ENCODE measurements at regions not wholly inside any gene's neighbourhood (a gene's known extent, or its start where the extent isn't known, plus 50 kb on each side); places are given as distances from the start of the nearest gene placed in this dataset.

- DNase-seq (ENCODE audit: low spot score in 2 of 2) (no peak), FAIRE-seq (no peak)
Observed at GRCh38 chr11:112792070-112792469, 169.2 kb upstream of the NCAM1 start.

DNA sequence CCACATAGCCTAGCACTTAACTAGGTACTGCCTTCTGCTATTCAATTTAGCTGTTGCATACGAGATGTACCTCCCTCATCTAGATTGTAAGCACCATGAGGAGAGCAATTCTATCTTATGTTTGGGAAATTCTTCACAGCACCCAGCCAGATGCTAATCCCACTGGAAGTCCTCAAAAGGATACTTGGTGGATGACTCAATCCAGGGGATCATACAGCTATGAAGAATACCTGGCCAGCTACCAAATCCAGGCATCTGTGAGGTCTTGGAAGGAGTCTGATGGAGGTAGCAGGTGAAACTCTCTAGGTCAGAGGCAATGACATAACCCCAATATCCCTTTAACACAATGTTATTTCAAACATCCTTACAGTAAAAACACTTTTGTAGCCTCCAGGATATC, 167.8 kb upstream of the NCAM1 start:
- DNase-seq (ENCODE audit: low spot score in 2 of 2) = no peak
- FAIRE-seq = no peak

DNA sequence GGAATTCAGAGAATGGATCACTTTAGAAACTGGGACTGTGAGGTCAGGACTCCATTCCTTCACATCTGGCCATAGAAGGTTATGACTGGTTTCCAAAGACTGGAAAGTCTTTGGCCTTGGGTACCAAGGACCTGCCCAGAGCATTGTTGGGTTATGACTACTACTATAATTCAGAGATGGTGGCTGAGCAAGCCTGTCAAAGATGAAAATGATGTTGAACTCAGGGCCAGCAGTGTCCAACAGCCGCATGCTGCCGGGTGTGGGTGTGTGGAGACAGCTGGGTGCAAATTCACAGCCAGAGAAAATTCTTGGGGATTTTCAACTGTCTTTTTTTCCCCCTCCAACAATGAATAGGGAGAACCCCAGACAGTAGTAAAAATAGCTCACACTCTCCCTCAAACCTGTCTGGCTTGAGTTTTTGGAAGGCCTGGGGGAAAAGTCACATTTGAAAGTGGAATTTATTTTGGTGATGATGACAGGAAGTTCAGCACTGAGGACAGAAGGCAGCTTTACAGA, 166.8 kb upstream of the NCAM1 start:
- FAIRE-seq (no peak), DNase-seq (ENCODE audit: low spot score in 2 of 2) (no peak)

GRCh38 chr11:112795142-112795815, 165.9 kb upstream of the NCAM1 start:
- FAIRE-seq (no peak), DNase-seq (ENCODE audit: low spot score in 2 of 2) (no peak)

DNA sequence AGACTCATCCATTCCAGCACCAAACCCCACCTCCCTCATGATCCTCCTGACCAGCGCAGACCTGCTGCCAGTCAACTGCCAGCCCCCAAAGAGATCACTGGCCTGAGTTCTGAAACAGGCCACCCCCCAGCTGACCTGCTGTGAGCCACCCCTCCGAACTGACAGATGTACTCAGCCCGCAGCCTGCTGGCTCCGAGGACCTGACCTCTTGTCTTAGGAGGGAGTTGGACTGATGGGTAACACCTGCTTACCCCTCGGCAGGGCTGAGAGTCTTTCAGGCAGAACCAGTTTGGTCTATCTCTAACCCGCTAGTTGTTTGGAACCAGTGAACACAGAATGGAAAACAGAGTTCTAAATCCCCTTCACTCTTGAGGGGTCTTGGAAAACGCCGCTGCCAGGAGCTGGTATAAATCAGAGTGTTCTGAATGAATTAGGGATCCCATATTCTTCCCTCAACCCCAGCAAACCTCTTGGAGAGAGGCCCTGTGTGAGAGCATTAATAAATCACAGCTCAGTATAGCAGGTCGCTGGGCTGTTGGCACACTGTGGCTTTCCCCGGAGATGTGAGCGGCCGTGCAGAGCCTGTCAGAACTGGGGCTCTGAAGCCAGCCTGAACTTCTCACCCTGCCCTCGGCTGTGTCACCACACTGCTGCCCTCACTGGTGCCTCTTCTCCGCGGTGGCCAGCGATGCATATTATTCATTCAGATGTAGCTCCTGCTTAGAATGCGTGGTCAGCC, 165.1 kb upstream of the NCAM1 start:
- DNase-seq (ENCODE audit: low spot score in 2 of 2) (no peak), FAIRE-seq (no peak)

DNA sequence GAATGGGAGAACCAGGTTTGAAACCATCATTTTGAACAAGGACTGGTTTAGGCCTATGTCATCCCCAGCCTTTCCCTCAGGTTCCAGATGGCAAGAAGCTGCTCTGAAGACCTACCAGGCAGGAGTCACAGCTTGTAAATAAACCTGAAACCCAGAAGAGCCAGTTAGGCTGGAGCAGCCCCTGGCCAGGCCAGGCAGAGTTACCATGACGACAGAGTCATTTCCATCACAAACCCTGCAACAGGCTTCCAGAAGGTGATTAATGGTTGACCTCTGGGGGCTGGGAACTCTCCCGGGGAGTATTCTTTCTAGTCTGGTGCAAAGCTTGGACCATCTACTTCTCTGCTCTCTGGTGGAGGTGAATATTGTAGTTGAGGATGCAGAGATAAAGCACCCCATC, 164.1 kb upstream of the NCAM1 start:
- FAIRE-seq (no peak), DNase-seq (ENCODE audit: low spot score in 2 of 2) (no peak)

DNA sequence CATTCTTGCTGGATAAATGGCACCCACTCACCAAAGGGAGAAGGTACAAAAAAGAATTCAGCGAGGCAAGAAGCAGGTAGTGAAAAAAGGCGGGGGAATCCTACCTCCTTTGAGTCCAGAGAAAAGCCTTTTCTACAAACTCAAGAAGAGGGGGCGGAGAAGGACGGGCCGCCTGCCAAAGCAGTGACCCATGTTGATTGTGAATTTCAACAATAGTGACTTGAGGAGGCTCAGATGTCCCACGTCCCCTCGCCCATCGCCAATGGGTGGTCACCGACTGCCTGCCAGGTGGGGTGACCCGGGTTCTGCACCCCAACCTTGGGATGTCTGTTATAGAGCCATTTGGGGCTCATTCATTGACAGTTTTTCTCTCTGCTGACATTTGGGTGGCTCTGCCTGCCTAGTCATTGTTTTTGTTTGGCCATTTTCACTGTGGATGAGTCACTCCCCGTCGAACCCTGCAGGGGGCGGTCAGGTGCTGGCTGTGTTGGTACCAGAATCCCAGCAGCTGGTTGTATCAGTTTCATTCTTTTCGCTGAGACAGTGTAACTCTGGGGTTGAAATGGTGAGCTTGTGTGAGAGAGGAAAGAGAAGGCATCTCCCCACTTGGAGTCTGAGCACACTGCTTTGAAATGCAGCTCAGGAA, 163.4 kb upstream of the NCAM1 start:
- no peak for FAIRE-seq

DNA sequence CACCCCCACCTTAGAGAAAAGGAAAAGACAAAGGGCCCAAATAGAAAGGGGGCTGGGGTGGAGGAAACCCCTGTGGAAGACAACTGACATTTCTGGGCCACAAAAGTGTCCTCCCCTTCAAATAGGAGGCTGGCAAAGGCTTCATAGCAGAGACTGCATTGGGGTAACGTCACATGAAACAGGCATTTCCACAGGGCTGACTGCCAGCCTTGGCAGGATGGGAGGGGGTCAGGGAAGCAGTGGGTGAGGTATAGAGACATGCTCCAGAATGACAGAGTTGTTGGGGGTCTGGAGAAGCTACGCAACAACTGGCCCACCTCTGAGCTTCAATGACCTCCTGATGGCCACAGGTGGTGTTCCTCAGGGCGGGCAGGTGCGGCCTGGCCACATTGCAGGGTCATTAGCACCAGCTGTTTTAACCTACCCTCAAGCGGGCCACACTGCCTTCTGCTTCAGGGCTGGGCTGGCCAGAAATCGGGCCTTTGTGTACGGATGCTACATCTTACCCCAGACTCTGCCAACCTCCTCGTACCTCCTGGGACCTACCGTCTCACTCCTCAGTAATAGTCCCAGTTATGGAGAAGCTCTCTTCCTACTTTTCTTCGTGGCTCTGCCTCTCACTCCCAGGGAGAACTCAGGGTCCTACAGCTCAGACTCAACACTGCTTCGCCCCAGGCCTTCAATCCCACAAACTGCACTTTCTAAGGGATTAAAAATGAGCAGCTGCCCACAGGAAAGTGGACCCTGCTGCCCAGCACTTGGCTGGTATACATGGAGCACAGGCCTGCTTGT, 160.0 kb upstream of the NCAM1 start:
- no peak for FAIRE-seq
- no peak for DNase-seq (ENCODE audit: low spot score in 2 of 2)

More for the DNA sequence above, 163.4 kb upstream of the NCAM1 start:
- peak in 1 of 2 donors; percentile 19 for DNase-seq (ENCODE audit: low spot score in 2 of 2)

- DNase-seq (ENCODE audit: low spot score in 2 of 2) = no peak
- FAIRE-seq = no peak
Observed at GRCh38 chr11:112801817-112802088, 159.5 kb upstream of the NCAM1 start.

- FAIRE-seq (no peak), DNase-seq (ENCODE audit: low spot score in 2 of 2) (no peak)
Observed at GRCh38 chr11:112805658-112806057, 155.6 kb upstream of the NCAM1 start.

DNA sequence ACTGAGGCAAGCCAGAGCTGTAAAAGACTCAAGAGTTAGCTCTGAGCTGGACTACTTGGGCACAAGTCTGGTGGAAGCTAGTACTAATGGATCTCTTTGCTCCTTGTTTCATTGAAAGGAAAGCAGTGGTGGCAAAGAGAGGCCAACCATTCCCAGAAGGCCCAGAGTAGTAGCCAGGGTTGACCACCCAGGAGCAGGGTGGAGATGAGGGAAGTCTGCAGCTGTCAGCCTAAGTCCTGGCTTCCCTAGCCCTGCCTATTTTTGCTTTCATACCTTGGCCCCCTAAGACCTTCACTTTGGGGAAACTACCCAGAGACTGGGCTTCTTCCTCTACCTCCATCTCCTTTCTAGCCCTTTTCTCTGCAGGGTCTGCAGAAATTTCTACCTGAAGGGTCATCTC, 155.0 kb upstream of the NCAM1 start:
- no peak for DNase-seq (ENCODE audit: low spot score in 2 of 2)
- FAIRE-seq = no peak

GRCh38 chr11:112806876-112807275, 154.3 kb upstream of the NCAM1 start:
- no peak for DNase-seq (ENCODE audit: low spot score in 2 of 2)

DNA sequence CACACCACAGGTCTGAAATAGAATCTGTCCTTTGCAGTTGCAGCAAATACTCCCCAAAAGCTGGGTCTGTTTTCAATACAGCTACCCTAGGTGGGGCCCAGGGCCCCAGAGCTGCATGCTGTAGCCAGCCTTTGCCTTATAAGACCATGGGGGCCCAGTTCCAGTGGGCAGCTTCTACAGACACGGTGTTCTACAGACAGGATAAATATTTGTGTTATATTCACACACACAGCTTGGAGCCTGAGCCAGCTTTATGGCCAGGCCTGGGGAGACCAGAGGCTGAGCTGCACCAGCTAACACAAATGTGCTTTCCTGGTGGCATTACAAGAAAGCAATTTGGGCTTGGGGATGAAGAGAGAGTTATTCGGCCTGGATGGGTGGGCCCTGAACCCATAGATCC, 151.8 kb upstream of the NCAM1 start:
- no peak for FAIRE-seq
- no peak for DNase-seq (ENCODE audit: low spot score in 2 of 2)

More at GRCh38 chr11:112806876-112807275, 154.3 kb upstream of the NCAM1 start:
- no peak for FAIRE-seq

GRCh38 chr11:112810951-112811350, 150.3 kb upstream of the NCAM1 start:
- no peak for DNase-seq (ENCODE audit: low spot score in 2 of 2)
- FAIRE-seq = no peak

DNA sequence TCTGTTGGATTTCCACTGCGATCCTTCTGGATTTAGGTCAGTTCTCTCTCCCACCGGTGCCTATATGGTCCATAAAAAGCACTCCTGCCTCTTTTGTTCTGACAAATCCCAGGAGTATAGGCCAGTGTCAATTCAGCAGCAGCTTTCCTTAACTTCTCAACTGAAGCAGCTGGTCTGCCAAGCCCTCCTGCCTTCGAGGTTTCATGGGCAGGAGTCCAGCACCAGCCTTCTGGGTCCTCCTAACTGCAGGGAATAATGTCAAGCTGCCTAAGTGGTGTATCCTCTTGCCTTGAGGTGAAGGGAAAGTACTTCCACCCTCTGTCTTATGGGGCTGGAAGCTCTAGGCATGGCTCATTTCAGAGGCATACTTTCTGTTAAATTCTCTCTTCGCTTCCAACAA, 149.4 kb upstream of the NCAM1 start:
- FAIRE-seq (no peak), DNase-seq (ENCODE audit: low spot score in 2 of 2) (no peak)

- DNase-seq (ENCODE audit: low spot score in 2 of 2) (no peak), FAIRE-seq (no peak)
Observed at GRCh38 chr11:112812729-112813128, 148.5 kb upstream of the NCAM1 start.

GRCh38 chr11:112814168-112814567, 147.1 kb upstream of the NCAM1 start:
- no peak for FAIRE-seq
- DNase-seq (ENCODE audit: low spot score in 2 of 2) = no peak

- DNase-seq (ENCODE audit: low spot score in 2 of 2) (no peak), FAIRE-seq (no peak)
Observed at GRCh38 chr11:112817376-112817775, 143.8 kb upstream of the NCAM1 start.

- DNase-seq (ENCODE audit: low spot score in 2 of 2) (no peak), FAIRE-seq (no peak)
Observed at GRCh38 chr11:112822478-112823274, 138.5 kb upstream of the NCAM1 start.

- no peak for FAIRE-seq
- DNase-seq (ENCODE audit: low spot score in 2 of 2) = no peak
Observed at GRCh38 chr11:112826026-112826425, 135.2 kb upstream of the NCAM1 start.
